Upper lobe of right lung (tissue), 1 donor: ENCODE measurements at regions not wholly inside any gene's neighbourhood (a gene's known extent, or its start where the extent isn't known, plus 50 kb on each side); places are given as distances from the start of the nearest gene placed in this dataset.

ENCODE experiments used
- ATAC-seq: fragments of 200-7000 bp; cut with Tn5 transposase; one replicate; pipeline ENCODE4 v1.9.1; 2020; ENCODE audit warnings: mild to moderate bottlenecking, moderate library complexity
- DNase-seq: peaks from one replicate; pipeline ENCODE4 v3.0.0-alpha.2; 2020
- H3K27ac ChIP-seq: fragments of 200-600 bp; one replicate; pipeline ENCODE4 v1.8.0; 2022
- H3K27me3 ChIP-seq: fragments of 200-600 bp; one replicate; pipeline ENCODE4 v1.8.0; 2022; ENCODE audit warnings: mild to moderate bottlenecking
- H3K36me3 ChIP-seq: fragments of 200-600 bp; one replicate; pipeline ENCODE4 v1.8.0; 2022
- H3K4me1 ChIP-seq: fragments of 200-600 bp; one replicate; pipeline ENCODE4 v1.8.0; 2022
- H3K4me3 ChIP-seq: fragments of 200-600 bp; one replicate; pipeline ENCODE4 v1.8.0; 2022; ENCODE audit warnings: mild to moderate bottlenecking
- H3K9me3 ChIP-seq: fragments of 200-600 bp; one replicate; pipeline ENCODE4 v1.8.0; 2022
- CTCF ChIP-seq: fragments of 200-600 bp; IDR thresholded peaks from one replicate; pipeline ENCODE4 v1.8.0; 2022; ENCODE audit warnings: antibody characterized with exemption
- intact Hi-C: fragments of 100-400 bp; cut with DNase I; formaldehyde crosslinking; loops from one replicate; pipeline ENCODE4 v1.11.0; 2022
- donor health status: DM: no; HTN: yes; CAD: no; lungs with severe emphysema.

- DNase-seq (no peak), ATAC-seq (no peak)
- intact Hi-C loops, result no loop called here
- H3K27me3 ChIP-seq, result no peaks in the 10 kb centered on the region
- no peak overlapping the region for H3K4me3 ChIP-seq
- no peaks in the 10 kb centered on the region for H3K4me1 ChIP-seq
- no peaks in the 10 kb centered on the region for H3K36me3 ChIP-seq
- H3K9me3 ChIP-seq, result no peaks in the 10 kb centered on the region
- no peak overlapping the region for H3K27ac ChIP-seq
- TF ChIP-seq CTCF, result no peak
These were observed 81.8 kb upstream of the RASA1 start for GRCh38 chr5:87185838-87186237.

GRCh38 chr5:87188391-87188790, 79.3 kb upstream of the RASA1 start:
- H3K4me3 ChIP-seq, result no peak overlapping the region
- H3K9me3 ChIP-seq, result no peaks in the 10 kb centered on the region
- no peaks in the 10 kb centered on the region for H3K36me3 ChIP-seq
- no peaks in the 10 kb centered on the region for H3K4me1 ChIP-seq
- no peak for TF ChIP-seq CTCF
- intact Hi-C loops, result no loop called here
- H3K27ac ChIP-seq, result no peak overlapping the region
- ATAC-seq (no peak), DNase-seq (no peak)
- H3K27me3 ChIP-seq, result no peaks in the 10 kb centered on the region

GRCh38 chr5:87190041-87190440, 77.6 kb upstream of the RASA1 start:
- DNase-seq (no peak), ATAC-seq (no peak)
- Histone ChIP-seq H3K4me3 (no peak overlapping the region), H3K27ac (no peak overlapping the region), H3K27me3 (no peaks in the 10 kb centered on the region), H3K36me3 (no peaks in the 10 kb centered on the region), H3K9me3 (no peaks in the 10 kb centered on the region), H3K4me1 (no peaks in the 10 kb centered on the region)
- intact Hi-C loops, result no loop called here
- no peak for TF ChIP-seq CTCF

- no peak overlapping the region for H3K27ac ChIP-seq
- no peak for TF ChIP-seq CTCF
- ATAC-seq (no peak), DNase-seq (no peak)
- H3K36me3 ChIP-seq, result no peaks in the 10 kb centered on the region
- no peaks in the 10 kb centered on the region for H3K4me1 ChIP-seq
- no peaks in the 10 kb centered on the region for H3K27me3 ChIP-seq
- H3K4me3 ChIP-seq, result no peak overlapping the region
- intact Hi-C loops, result no loop called here
- H3K9me3 ChIP-seq, result no peaks in the 10 kb centered on the region
These were observed 77.0 kb upstream of the RASA1 start for GRCh38 chr5:87190687-87191086.

GRCh38 chr5:87191645-87192044, 76.0 kb upstream of the RASA1 start:
- DNase-seq, result no peak
- intact Hi-C loops, result no loop called here
- Histone ChIP-seq H3K4me1 (no peaks in the 10 kb centered on the region), H3K27ac (no peak overlapping the region), H3K9me3 (no peaks in the 10 kb centered on the region), H3K4me3 (no peak overlapping the region), H3K27me3 (no peaks in the 10 kb centered on the region), H3K36me3 (no peaks in the 10 kb centered on the region)
- no peak for TF ChIP-seq CTCF
- no peak for ATAC-seq

- no peak overlapping the region for H3K27ac ChIP-seq
- no peak for TF ChIP-seq CTCF
- no peaks in the 10 kb centered on the region for H3K27me3 ChIP-seq
- H3K4me3 ChIP-seq, result no peak overlapping the region
- ATAC-seq (peak; percentile 59), DNase-seq (no peak)
- intact Hi-C loops, result no loop called here
- H3K9me3 ChIP-seq, result no peaks in the 10 kb centered on the region
- no peaks in the 10 kb centered on the region for H3K4me1 ChIP-seq
- no peaks in the 10 kb centered on the region for H3K36me3 ChIP-seq
These were observed 72.5 kb upstream of the RASA1 start for GRCh38 chr5:87195104-87195591.
